GM18867 (cell line): ENCODE measurements at regions not wholly inside any gene's neighbourhood (a gene's known extent, or its start where the extent isn't known, plus 50 kb on each side); places are given as distances from the start of the nearest gene placed in this dataset.

Experiments
- ATAC-seq: cut with Tn5 transposase; IDR thresholded peaks from one replicate; pipeline ENCODE4 v1.9.1; 2021; ENCODE audit warnings: mild to moderate bottlenecking, moderate library complexity; ENCODE audit not compliant: unreplicated experiment

GRCh38 chr10:43982250-43982649, 333.6 kb upstream of the ZNF32 start:
- ATAC-seq, result no peak

GRCh38 chr10:43981696-43982095, 333.0 kb upstream of the ZNF32 start:
- no peak for ATAC-seq

GRCh38 chr10:43981232-43981631, 332.6 kb upstream of the ZNF32 start:
- no peak for ATAC-seq

- ATAC-seq, result no peak
These were observed 332.0 kb upstream of the ZNF32 start for GRCh38 chr10:43980715-43981114.

GRCh38 chr10:43980313-43980712, 331.6 kb upstream of the ZNF32 start:
- no peak for ATAC-seq

- no peak for ATAC-seq
These were observed 330.9 kb upstream of the ZNF32 start for GRCh38 chr10:43979551-43979950.

GRCh38 chr10:43978936-43979335, 330.3 kb upstream of the ZNF32 start:
- no peak for ATAC-seq

GRCh38 chr10:43978091-43978490, 329.4 kb upstream of the ZNF32 start:
- ATAC-seq, result no peak

- ATAC-seq, result no peak
These were observed 327.6 kb upstream of the ZNF32 start for GRCh38 chr10:43976292-43976691.

- ATAC-seq, result no peak
These were observed 325.1 kb upstream of the ZNF32 start for GRCh38 chr10:43973801-43974200.

- ATAC-seq, result no peak
These were observed 324.4 kb upstream of the ZNF32 start for GRCh38 chr10:43972976-43973647.

- no peak for ATAC-seq
These were observed 323.3 kb upstream of the ZNF32 start for GRCh38 chr10:43971981-43972380.

- no peak for ATAC-seq
These were observed 322.6 kb upstream of the ZNF32 start for GRCh38 chr10:43971306-43971705.

- ATAC-seq, result no peak
These were observed 322.0 kb upstream of the ZNF32 start for GRCh38 chr10:43970717-43971116.

- no peak for ATAC-seq
These were observed 321.5 kb upstream of the ZNF32 start for GRCh38 chr10:43970018-43970698.

GRCh38 chr10:43969506-43969905, 320.8 kb upstream of the ZNF32 start:
- no peak for ATAC-seq

- ATAC-seq, result no peak
These were observed 320.3 kb upstream of the ZNF32 start for GRCh38 chr10:43968961-43969360.

- ATAC-seq, result no peak
These were observed 319.4 kb upstream of the ZNF32 start for GRCh38 chr10:43968076-43968475.

GRCh38 chr10:43966571-43966965, 317.9 kb upstream of the ZNF32 start:
- no peak for ATAC-seq

- ATAC-seq, result no peak
These were observed 317.4 kb upstream of the ZNF32 start for GRCh38 chr10:43965918-43966570.

- ATAC-seq, result peak; percentile 65
These were observed 316.6 kb upstream of the ZNF32 start for GRCh38 chr10:43965033-43965917.
